GM19395 (cell line): ENCODE measurements at regions not wholly inside any gene's neighbourhood (a gene's known extent, or its start where the extent isn't known, plus 50 kb on each side); places are given as distances from the start of the nearest gene placed in this dataset.

Source experiments
- ATAC-seq: cut with Tn5 transposase; IDR thresholded peaks from one replicate; pipeline ENCODE4 v1.9.1; 2021; ENCODE audit warnings: mild to moderate bottlenecking, moderate library complexity; ENCODE audit not compliant: unreplicated experiment

DNA sequence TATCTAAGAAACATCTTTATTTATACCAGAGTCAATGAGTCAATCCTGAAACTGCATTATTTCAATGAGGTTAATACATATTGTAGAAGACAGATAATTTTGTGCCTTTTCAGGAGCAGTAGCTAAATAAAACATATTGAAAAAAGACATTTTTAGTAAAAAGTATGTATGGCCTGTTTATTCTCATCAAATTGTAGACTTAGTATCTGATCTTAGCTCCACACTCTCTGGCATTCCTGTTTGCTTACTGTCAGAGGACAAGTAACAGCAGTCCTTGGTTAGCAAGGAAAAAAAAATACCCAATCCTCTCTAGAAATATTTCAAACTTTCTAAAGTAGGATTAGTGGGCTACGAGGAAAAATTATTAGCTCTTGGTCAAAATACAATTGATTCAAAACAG lies 50.5 kb upstream of the GUCY1A1 start:
- ATAC-seq, result no peak

GRCh38 chr4:155615081-155615887 lies 51.4 kb upstream of the GUCY1A1 start:
- peak; percentile 70 for ATAC-seq

GRCh38 chr4:155614111-155614762 lies 52.4 kb upstream of the GUCY1A1 start:
- no peak for ATAC-seq

DNA sequence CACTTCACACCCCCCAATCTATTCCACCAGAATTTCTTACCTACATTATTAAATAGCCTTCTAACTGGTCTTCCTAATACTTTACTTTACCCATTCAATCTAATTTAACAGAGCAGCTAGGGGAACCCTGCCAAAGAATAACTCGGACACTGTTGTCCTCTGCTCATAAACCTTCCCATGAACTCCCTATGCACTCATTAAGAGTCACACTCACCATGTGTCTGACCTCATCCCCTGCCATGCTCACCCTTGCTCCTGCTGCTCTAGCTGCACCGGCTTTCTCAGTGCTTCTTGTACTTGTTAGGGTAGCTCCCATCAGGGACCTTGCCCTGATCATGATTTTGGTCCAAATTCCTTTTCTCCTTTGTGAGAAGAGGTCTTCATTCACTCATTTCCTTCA lies 54.6 kb upstream of the GUCY1A1 start:
- ATAC-seq, result no peak

GRCh38 chr4:155611501-155611900 lies 55.1 kb upstream of the GUCY1A1 start:
- no peak for ATAC-seq

DNA sequence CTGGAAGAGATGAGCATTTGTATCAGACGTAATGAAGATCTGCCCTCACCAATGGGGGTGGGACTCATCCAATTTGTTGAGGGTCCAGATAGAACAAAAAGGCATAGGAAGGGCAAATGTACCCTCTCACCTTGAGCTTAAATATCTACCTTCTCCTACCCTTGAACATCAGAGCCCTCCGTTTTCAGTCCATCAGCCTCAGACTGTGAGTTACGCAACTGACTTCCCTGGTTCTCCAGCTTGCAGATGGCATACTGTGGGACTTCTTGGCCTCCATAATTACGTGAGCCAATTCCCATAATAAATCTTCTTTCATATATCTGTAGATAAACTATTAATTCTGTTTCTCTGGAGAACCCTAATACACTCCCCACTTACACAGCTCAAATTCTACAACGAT lies 56.5 kb upstream of the GUCY1A1 start:
- ATAC-seq, result no peak

DNA sequence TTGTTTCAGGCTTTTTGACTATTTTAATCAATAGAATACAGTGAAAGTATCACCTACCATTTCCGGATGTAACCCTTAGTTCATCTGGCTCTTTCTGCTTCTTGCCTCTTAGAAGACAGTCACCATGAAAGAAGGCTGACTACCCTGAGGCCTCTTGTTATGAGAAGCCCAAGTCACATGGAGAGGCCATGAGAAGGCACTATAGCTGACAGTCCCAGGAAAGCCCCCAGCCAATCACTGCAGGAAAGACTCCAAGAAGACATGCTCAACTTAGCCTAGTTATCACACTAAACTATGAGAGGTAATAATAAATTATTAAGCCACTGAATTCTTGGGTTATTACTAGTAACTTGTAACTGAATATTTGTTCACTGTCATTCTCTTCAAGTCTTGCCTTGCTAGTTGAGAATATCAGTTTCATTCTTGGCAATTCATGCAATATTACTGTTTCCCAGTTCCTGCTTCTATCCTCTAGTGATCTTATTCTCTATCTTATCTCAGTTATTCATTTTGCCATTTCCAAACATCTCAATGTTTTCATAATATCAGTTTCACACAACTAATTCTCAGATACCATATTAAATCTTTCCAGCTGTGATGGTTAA lies 57.1 kb upstream of the GUCY1A1 start:
- ATAC-seq, result peak; percentile 74

DNA sequence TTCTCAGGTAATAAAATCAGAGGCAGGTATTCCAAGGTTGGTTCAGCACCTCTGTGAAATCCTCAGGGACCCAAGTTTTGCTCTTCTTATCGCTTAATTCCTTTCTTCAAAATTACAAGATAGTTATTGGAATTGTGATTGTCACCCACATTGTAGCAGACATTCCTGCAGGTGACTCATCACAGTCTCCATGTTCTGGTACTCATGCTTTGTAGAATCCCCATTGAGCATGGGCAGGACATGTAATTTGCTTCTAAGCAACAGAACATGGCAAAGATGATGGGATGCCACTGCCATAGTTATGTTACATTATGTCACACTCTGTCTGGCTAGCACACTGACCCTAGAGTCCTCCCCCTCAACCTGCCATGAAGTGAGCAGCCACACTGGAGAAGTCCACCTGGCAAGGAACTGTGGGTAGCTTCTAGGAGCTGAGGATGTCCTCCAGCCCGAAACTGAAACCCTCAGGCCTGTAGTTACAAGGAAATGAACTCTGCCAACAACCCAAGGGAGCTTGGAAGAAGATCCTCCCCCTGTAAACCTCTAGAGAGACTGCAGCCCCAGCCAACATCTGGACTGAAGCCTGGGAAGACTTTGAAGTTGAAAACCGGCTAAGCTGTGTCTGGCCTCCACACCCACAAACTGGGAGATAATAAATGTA lies 58.3 kb upstream of the GUCY1A1 start:
- ATAC-seq, result no peak

DNA sequence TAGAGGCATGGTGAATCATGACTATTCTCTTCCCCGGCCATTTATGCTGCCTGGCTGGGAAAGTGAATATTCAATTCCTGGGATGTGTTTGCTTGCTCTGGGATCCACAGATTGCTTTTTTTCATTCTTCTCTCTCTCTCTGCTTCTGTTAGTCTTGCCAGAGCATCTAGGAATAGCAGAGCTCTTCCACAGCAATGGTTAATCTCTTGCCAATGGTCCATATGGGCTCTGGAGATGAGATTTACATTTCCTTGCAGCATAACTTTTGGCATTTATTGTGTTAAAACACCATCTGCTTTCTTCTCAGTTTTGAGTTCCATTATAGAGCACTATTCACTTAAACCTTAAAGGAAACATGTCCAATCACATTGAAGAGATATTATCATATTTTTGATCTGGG lies 59.2 kb upstream of the GUCY1A1 start:
- ATAC-seq, result no peak

DNA sequence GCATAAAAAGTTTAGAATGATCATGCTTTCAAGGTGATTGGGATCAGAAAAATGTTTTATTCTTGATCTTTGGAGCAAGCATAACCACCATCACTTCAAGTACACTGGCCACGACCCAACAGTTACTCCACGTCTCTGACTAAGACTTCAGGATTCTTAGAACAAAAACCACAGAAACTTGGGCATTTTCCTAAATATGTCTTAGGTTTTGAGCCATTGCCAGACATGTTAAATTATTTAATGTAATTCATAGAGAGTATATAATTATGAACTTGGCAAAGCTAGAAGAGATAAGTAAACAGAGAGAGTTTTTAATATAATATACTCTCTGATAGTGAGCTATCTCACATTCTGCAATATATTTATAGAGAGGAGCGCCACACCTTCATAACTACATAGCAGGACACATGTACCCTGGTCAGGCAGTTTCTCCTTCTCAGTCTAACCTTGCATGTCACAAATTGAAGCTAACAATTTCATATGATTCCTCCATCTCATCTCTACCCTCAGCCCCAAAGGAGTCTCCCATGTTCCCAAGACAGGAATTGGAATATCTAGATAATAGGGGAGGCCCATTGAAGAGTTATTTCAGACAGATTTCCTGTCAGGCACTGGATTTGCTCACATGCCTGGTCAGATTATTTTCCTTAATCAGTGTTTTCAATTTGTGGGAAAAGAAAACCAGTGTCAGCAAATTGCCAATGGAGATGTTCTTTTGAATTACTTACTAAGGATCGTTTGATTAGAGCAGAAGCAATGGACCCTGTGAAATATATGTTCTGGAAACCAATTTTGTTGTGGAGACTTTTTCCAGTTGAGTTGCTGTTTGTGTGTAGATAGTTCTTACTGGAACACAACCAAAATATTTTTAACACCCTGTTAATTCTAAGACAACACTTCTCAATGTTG lies 61.7 kb upstream of the GUCY1A1 start:
- ATAC-seq, result no peak

DNA sequence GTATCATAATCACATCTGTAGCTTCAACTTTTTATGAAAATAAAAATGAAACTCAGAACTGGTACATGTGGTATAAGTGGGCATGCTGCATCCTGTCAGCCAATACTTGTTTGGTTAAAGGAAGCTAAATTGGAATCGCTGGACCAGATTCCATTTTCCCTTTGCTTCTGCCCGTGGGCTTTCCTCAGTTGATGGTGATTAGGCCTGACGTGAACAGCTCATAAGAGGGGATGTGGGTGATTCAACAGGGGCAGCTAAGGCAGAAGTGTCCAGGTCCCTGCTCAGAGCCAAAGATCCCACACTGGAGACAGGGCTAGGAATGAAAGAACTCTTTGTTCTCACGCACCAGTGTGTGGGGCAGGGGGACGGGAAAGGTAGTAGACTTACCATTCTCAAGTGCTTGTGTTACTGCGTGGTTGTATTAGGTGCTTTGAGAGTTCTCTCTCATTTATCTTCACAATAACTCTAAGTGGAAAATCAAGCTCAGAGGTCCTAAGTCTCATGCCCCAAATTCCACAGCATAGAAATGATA lies 63.2 kb upstream of the GUCY1A1 start:
- no peak for ATAC-seq

GRCh38 chr4:155602351-155603140 lies 64.1 kb upstream of the GUCY1A1 start:
- ATAC-seq, result no peak

- ATAC-seq, result no peak
These were observed 66.4 kb upstream of the GUCY1A1 start for GRCh38 chr4:155600244-155600643.

DNA sequence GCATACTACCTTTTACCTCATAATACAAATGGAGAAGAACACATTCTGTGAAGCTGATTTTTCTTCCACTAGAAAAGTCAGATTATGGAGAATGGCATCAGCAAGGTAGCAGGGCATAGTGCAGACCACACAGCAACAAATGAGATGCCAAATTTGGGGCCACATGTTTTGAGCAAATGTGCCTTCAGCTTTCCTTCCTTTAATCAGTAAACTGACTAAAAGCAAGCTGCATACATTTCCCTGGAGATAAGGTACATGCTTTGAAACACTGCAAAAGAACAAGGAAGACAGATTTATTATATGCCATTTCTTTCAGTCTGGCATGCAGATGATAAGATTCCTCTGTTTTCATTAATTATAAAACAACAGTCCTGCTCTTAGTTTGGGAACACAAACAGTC lies 67.1 kb upstream of the GUCY1A1 start:
- no peak for ATAC-seq

DNA sequence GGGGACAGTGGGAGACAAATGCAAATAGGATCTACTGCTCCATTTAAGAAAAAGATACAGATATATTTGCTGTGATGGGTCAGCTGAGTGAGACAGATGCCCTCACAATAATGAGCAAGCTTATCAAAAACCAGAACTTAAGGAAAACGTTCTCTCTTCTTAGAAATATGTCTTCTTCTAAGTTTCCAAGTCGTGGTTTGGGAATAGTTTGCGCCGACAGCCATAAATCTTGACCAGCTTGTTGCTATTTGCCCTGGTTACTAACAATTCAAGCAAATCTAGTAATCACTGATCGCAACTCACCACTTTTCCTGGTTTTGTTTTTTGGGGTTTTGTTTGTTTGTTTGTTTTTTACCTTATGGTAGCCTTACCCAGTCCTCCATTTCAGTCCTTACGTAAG lies 67.6 kb upstream of the GUCY1A1 start:
- ATAC-seq, result no peak

- no peak for ATAC-seq
These were observed 68.7 kb upstream of the GUCY1A1 start for GRCh38 chr4:155597933-155598451.

DNA sequence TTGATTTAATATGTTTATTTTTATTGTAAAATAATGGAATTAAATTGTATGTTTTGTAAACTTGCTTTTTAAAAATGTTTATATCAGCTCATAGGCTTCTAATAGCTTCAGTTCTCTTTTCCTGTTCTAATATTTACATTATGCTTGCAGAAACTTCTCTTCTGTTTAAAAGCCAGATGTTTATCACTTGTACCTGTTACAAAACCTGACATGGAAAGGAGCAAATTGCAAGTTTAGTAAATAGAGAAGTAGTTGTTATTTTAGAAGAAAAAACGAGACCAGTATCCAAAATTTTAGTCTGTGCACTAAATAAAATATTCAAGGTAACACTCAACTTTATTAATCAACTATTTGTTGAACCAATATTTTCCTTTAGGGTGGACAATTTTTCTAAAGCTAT lies 69.4 kb upstream of the GUCY1A1 start:
- no peak for ATAC-seq

GRCh38 chr4:155593793-155594192 lies 72.9 kb upstream of the GUCY1A1 start:
- no peak for ATAC-seq

DNA sequence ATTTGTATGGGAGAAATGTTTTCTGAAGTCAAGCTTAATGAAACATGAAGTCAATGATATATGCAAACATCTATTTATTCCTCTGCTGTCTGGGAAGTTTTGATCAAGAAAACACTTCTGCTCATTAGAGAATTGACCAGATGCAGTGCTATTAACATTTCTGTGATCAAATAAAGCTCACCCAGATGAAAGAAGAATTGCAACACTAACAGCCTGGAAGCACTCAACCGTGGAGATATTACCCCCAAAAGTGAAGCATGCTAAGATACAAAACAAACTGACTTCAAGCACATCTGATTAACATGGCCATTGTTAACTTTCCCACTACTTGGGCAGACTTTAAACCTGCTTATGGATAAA lies 73.7 kb upstream of the GUCY1A1 start:
- ATAC-seq, result no peak
